Thymus (tissue), 11 donors: ENCODE measurements at regions not wholly inside any gene's neighbourhood (a gene's known extent, or its start where the extent isn't known, plus 50 kb on each side); places are given as distances from the start of the nearest gene placed in this dataset.

Experiments
- DNase-seq, 9 donors: peaks; one replicate each; pipeline ENCODE4 v3.0.0-alpha.2; 2013; ENCODE audit warnings: low spot score in 9 of 9, low read depth in 6 of 9, missing footprints in 1 of 9
- H3K27ac ChIP-seq, 2 donors: one replicate each; pipeline ENCODE4 v1.5.1; 2013; ENCODE audit warnings: control low read depth in 1 of 2, low read depth in 1 of 2, low read length in 1 of 2, mild to moderate bottlenecking in 1 of 2, moderate library complexity in 1 of 2
- H3K27me3 ChIP-seq, 2 donors: one replicate each; pipeline ENCODE4 v1.5.1; 2013; ENCODE audit warnings: low read length in 1 of 2; ENCODE audit not compliant: control insufficient read depth in 2 of 2, insufficient read depth in 1 of 2
- H3K36me3 ChIP-seq, 2 donors: one replicate each; pipeline ENCODE4 v1.5.1; 2013; ENCODE audit warnings: low read length in 1 of 2, mild to moderate bottlenecking in 1 of 2, moderate library complexity in 1 of 2; ENCODE audit not compliant: control insufficient read depth in 2 of 2, insufficient read depth in 2 of 2
- H3K4me1 ChIP-seq, 2 donors: one replicate each; pipeline ENCODE4 v1.5.1; 2013; ENCODE audit warnings: low read length in 2 of 2; ENCODE audit not compliant: control insufficient read depth in 2 of 2, insufficient read depth in 2 of 2
- H3K4me3 ChIP-seq, 2 donors: one replicate each; pipeline ENCODE4 v1.5.1; 2013; ENCODE audit warnings: low read length in 2 of 2, control low read depth in 1 of 2, mild to moderate bottlenecking in 1 of 2
- H3K9me3 ChIP-seq, 2 donors: one replicate each; pipeline ENCODE4 v1.5.1; 2013; ENCODE audit warnings: low read length in 1 of 2, mild to moderate bottlenecking in 1 of 2; ENCODE audit not compliant: control insufficient read depth in 2 of 2, insufficient read depth in 1 of 2
- WGBS: extraction: QIAGEN DNeasy Blood & Tissue Kit; methylation state at CpG from one replicate; pipeline ENCODE4 v1.1.7; 2013; 5-methylcytosine and 5-hydroxymethylcytosine counted together
- donor health status: healthy.

DNA sequence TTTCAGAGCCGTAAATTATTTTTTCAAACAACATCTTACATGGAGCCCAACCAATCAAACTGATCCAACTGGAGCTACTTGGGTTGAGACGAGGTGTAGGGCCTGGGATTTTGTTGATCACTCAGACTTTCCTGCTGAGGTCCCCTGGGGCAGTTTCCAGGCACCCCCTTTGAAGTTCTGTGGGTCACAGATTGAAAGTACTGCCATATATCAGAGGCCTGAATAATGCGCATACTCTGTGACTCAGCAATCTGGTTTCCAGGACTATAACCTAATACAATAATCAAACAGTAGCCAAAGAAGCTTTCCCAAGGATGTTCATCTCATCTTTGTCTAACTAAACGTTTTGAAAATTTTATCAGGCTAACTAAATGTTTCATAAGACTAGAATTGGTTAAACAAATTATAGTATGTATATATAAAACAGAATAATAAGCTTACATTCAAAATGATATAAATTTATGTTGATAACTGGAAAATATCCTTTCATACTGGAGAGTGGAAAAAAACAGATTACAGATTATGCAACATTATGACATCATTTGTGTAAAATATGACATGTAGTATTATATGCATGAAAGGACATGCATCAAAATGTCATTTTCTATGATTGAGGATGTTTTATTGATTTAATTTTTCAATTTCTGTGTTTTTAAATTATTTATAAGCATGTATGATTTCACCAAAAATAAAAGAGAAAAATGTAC is 617.1 kb downstream of the NTRK3 start:
- WGBS: 63% methylated on average over 4 of the region's 4 CpGs
- Histone ChIP-seq H3K27ac (no peak overlapping the region), H3K4me1 (no peaks in the 10 kb centered on the region), H3K9me3 (no peaks in the 10 kb centered on the region), H3K36me3 (no peaks in the 10 kb centered on the region), H3K4me3 (no peak overlapping the region), H3K27me3 (no peaks in the 10 kb centered on the region)
- DNase-seq: no peak

DNA sequence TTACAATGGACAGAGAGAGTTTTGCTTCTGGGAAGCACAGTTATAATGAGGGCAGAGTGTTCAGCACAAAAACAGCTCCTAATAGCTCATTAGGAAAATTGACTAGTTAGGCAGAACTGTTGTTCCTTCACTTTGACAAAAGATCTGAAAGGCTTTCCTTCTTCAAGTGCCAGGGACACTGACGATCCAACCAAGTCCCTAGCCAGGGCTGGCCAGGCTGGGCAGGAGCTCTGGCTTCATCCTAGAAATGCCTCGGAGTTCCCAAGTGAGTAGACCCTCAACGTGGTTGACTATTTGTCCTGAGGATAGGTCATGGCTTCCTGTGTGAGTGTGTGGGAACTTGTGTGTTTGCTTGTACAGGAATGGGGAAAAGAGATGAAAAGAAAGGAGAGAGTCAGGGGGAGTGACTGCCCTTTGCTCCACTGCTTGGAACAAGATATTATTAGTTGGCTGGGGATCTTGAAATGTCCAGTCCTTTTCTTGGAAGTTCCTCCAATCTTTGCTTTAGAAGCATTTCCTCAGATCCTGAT is 617.9 kb downstream of the NTRK3 start:
- DNase-seq: no peak
- H3K4me1 ChIP-seq: no peaks in the 10 kb centered on the region
- no peak overlapping the region for H3K27ac ChIP-seq
- WGBS: 81% methylated on average over 3 of the region's 3 CpGs
- no peak overlapping the region for H3K4me3 ChIP-seq
- no peaks in the 10 kb centered on the region for H3K9me3 ChIP-seq
- H3K27me3 ChIP-seq: no peaks in the 10 kb centered on the region
- no peaks in the 10 kb centered on the region for H3K36me3 ChIP-seq

DNA sequence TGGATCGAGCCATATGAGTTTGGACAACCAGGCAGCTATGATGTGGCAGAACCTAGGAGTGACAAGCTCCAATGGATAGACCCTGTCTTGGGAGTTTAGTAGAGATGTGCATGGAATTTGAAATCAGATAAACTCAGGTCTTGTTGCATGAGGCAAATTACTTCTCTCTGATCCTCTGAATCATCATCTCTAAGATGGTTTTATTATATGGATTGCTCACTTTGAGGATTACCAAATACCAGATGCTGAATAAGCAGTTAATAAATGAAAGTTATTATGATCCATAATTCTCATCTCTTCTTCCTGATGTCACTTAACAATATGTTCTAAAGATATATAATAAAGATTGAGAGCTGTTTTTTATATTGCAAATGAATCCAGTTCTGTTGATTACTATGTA is 622.2 kb downstream of the NTRK3 start:
- H3K27me3 ChIP-seq: no peaks in the 10 kb centered on the region
- H3K9me3 ChIP-seq: no peaks in the 10 kb centered on the region
- no peak for DNase-seq
- no peaks in the 10 kb centered on the region for H3K4me1 ChIP-seq
- H3K36me3 ChIP-seq: no peaks in the 10 kb centered on the region
- H3K4me3 ChIP-seq: no peak overlapping the region
- no peak overlapping the region for H3K27ac ChIP-seq
- WGBS: 90% methylated on average over 1 of the region's 1 CpG

DNA sequence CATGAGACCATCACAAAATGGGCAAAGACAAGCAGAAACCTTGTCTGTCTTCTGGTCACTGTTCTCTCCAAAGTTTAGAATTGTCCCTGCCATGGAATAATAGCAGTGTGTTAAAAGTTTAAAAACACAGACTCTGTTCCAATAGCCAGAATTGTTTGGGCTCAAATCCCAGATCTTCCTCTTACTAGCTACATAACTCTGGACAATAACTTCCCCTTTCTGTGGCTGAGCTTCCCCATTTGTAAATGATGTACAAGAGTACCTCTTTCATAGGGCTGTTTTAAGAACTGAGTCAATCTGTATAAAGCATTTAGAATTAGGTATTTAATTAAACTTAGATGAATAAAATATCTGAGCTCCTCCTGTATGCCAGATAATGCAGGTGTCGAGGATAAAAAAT is 623.0 kb downstream of the NTRK3 start:
- Histone ChIP-seq H3K9me3 (no peaks in the 10 kb centered on the region), H3K27ac (no peak overlapping the region), H3K27me3 (no peaks in the 10 kb centered on the region), H3K4me3 (no peak overlapping the region), H3K36me3 (no peaks in the 10 kb centered on the region), H3K4me1 (no peaks in the 10 kb centered on the region)
- 81% methylated on average over 1 of the region's 1 CpG for WGBS
- DNase-seq: no peak

DNA sequence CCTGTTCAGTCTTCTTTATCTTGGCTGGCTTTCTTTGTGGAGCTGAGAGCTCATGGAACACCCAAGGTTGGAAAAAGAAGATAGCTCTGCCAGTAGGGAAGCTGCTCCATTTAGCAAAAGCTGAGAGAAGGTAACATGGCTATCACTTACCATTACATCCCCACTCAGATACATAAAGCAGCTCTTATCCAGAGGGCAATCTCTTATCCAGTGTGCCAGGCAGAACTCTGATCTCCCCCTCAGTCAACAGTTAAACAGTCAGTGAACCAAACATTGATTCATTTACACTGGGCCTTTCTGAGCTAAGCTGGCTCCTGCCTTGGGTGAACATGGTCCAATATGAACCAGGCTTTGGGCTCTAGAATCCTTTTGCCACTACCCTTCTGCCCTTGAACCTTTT is 624.2 kb downstream of the NTRK3 start:
- H3K9me3 ChIP-seq: no peaks in the 10 kb centered on the region
- no peaks in the 10 kb centered on the region for H3K4me1 ChIP-seq
- H3K27me3 ChIP-seq: no peaks in the 10 kb centered on the region
- H3K36me3 ChIP-seq: no peaks in the 10 kb centered on the region
- H3K4me3 ChIP-seq: no peak overlapping the region
- H3K27ac ChIP-seq: no peak overlapping the region
- no peak for DNase-seq

DNA sequence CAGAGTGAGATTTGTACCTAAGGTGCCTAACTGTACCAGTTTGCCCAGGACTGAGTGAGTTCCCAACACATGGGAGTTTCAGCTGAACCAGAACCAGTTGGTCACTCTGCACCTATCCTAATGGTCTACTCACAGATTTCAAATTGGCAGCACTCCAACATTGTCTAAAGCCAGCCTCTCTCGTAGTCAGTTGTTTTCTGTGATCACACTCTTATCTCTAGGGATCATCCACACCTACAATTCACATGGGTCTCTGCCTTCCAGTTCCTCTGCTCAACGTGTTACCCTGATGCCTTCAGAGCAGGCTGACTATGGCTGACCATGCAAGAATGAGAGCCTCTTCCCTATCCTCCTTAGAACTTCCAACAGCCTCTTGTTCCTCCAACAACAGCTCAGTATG is 624.8 kb downstream of the NTRK3 start:
- Histone ChIP-seq H3K4me1 (no peaks in the 10 kb centered on the region), H3K36me3 (no peaks in the 10 kb centered on the region), H3K27me3 (no peaks in the 10 kb centered on the region), H3K27ac (no peak overlapping the region), H3K4me3 (no peak overlapping the region), H3K9me3 (no peaks in the 10 kb centered on the region)
- whole genome bisulfite sequencing: 71% methylated on average over 2 of the region's 2 CpGs
- no peak for DNase-seq

- no peaks in the 10 kb centered on the region for H3K27me3 ChIP-seq
- H3K27ac ChIP-seq: no peak overlapping the region
- H3K4me3 ChIP-seq: no peak overlapping the region
- no peaks in the 10 kb centered on the region for H3K36me3 ChIP-seq
- no peak for DNase-seq
- 92% methylated on average over 1 of the region's 1 CpG for WGBS
- no peaks in the 10 kb centered on the region for H3K9me3 ChIP-seq
- no peaks in the 10 kb centered on the region for H3K4me1 ChIP-seq
Observed at GRCh38 chr15:87631093-87631492, 625.4 kb downstream of the NTRK3 start.

- H3K27me3 ChIP-seq: no peaks in the 10 kb centered on the region
- no peak for DNase-seq
- no peak overlapping the region for H3K27ac ChIP-seq
- H3K4me3 ChIP-seq: no peak overlapping the region
- 59% methylated on average over 3 of the region's 3 CpGs for WGBS
- H3K36me3 ChIP-seq: no peaks in the 10 kb centered on the region
- no peaks in the 10 kb centered on the region for H3K9me3 ChIP-seq
- H3K4me1 ChIP-seq: no peaks in the 10 kb centered on the region
Observed at GRCh38 chr15:87628311-87628710, 628.2 kb downstream of the NTRK3 start.

DNA sequence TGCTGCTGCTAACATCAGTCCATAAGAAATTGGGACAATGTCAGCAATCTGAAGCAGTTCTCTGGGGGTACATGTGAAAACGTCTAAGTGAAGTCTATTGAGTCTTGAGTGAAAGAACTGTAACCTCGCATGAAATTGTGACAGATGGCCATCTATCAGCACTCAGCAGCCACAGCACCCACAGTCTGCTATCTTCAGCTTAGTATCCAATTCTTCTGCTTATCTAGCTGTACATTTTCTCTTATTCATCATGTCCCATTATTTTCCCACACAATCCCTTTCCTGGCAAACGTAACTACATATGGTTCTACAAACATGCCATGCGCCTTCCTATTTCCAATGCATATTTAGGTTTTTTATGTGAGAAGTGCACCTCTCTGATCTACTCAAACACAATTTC is 629.7 kb downstream of the NTRK3 start:
- Histone ChIP-seq H3K4me3 (no peak overlapping the region), H3K27me3 (no peaks in the 10 kb centered on the region)

More for the DNA sequence above, 629.7 kb downstream of the NTRK3 start:
- no peak overlapping the region for H3K27ac ChIP-seq
- DNase-seq: no peak
- WGBS: 94% methylated on average over 4 of the region's 4 CpGs
- no peaks in the 10 kb centered on the region for H3K4me1 ChIP-seq
- no peaks in the 10 kb centered on the region for H3K36me3 ChIP-seq
- no peaks in the 10 kb centered on the region for H3K9me3 ChIP-seq
